AG09309 (cell line): ENCODE measurements at regions not wholly inside any gene's neighbourhood (a gene's known extent, or its start where the extent isn't known, plus 50 kb on each side); places are given as distances from the start of the nearest gene placed in this dataset.
"Not testable (repeated sequence)": the region's sequence is repeated elsewhere in the genome, so short reads cannot be mapped to it uniquely, and the experiment has no call there.

Experiments
- DNase-seq: peaks from one replicate; pipeline ENCODE4 v3.0.0-alpha.2; 2010; ENCODE audit warnings: low read depth
- H3K4me3 ChIP-seq: 2 replicates; pipeline ENCODE4 v1.5.1; 2011; ENCODE audit warnings: mild to moderate bottlenecking, low read depth, low read length, moderate library complexity; ENCODE audit not compliant: control insufficient read depth

DNA sequence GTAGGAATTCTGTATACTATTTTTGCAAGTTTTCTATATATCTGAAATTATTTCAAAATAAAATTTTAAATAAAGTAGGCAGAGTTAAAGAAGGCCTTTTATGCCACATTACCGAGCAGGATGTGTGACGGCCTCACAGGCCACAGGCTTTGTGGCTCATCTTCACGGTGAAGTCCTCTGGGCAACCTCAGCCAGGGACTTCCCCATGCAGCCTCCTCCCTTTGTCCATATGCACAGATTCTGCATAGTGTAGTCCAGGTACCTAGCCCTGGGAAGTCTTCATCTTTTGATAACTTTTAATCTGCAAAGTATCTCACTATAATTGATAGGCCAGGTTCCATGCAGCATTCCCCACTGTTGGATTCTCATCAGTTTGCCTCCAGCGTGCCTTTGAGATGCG lies 62.8 kb downstream of the ARHGAP11B start:
- H3K4me3 ChIP-seq, DNase-seq: not testable (repeated sequence)

GRCh38 chr15:30690153-30690552 lies 64.2 kb downstream of the ARHGAP11B start:
- H3K4me3 ChIP-seq, DNase-seq: not testable (repeated sequence)

DNA sequence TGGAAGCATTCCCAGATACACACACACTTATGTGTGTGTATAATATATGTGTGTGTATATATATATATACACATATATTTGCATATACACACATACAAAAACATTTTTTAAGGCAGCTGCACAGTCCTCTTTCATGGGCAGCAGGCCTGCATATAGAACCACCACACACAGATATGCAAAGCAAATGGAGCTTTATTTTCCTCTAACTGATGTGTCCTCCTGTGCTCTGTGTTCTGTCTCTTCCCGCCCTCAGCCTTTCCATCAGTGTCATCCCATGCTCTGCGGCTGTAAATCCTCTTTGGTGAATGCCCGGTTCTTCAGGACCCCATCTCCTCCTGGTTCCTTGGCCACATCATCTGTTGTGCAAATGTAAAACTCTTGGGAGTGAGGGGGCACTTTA lies 69.9 kb downstream of the ARHGAP11B start:
- not testable (repeated sequence) for DNase-seq, H3K4me3 ChIP-seq

- not testable (repeated sequence) for DNase-seq, H3K4me3 ChIP-seq
Observed at GRCh38 chr15:30696439-30697314, 70.7 kb downstream of the ARHGAP11B start.

DNA sequence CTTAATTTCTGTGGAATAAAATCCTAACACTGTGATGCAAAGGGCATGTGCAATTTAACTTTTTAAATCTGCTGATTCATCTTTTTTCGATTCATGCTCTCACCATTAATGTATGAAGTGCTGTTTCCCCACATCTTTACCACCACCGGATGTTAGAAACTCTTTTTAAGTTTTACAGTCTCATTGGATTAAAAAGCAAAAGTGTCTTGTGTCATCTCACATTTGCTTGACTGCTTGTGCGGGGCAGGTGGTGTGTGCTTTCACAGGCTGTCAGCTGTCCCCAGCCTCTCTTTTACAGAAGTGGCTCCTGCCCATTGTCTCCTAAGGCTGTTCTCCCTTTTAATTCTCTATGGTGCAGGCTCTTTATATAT lies 71.4 kb downstream of the ARHGAP11B start:
- not testable (repeated sequence) for DNase-seq, H3K4me3 ChIP-seq

- H3K4me3 ChIP-seq, DNase-seq: not testable (repeated sequence)
Observed at GRCh38 chr15:30700006-30700597, 74.2 kb downstream of the ARHGAP11B start.

- not testable (repeated sequence) for H3K4me3 ChIP-seq, DNase-seq
Observed at GRCh38 chr15:30707976-30708685, 82.2 kb downstream of the ARHGAP11B start.

GRCh38 chr15:30708809-30709208 lies 82.9 kb downstream of the ARHGAP11B start:
- not testable (repeated sequence) for H3K4me3 ChIP-seq, DNase-seq

- not testable (repeated sequence) for DNase-seq, H3K4me3 ChIP-seq
Observed at GRCh38 chr15:30718038-30718643, 92.2 kb downstream of the ARHGAP11B start.

DNA sequence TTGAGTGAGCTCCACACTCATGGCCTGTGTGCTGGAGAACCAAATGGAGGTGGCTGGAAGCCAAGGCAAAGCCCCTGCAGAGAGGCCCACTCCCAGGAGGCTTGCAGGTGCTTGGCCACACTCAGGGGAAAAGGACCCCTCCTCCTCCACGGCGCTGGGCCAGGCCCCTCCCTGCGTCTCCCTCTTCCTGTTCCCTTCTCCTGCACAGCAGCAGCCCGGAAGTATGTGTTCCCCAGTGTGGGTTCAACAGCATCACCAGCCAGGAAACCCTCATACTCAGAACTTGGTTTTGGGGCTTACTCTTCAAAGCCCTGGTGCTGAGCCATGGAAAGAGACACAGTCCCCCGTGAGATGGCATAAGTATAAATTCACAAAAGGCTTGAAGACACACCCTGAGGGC lies 93.4 kb downstream of the ARHGAP11B start:
- H3K4me3 ChIP-seq, DNase-seq: not testable (repeated sequence)

DNA sequence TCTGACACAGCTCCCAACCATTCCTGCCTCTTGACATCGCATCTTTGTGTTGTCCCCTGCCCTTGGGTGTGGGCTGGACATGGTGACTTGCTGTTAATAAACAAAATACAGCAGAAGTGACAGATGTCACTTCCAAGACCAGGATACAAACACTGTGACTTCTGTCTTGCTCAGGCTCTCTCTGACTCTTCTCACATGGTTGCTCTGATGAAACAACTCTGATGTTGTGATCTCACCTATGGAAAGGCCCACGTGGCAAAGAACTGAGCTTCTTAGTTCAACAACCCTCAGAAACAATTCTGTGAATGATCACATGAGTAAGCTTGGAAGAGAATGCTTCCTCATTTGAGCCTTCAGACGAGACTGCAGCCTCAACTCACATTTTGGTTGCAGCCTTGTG lies 94.9 kb downstream of the ARHGAP11B start:
- not testable (repeated sequence) for DNase-seq

DNA sequence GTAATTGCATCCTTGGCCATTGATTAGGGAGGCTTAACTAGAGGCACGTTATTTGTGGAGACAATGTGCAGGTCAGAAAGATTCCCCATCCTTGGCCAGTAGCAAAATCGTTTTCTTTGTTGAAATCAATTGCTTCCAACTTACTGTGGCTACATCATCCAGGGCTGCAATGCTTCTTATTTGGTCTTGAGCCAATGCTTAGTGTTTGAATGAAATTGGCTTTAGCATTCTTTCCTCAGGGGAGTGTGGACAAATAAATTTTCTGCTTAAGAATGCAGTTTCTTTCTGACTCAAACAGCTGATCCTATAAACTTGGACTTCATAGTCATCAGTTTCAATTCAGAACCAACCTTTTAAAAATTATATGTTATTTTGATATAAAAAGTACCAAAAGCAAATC lies 95.6 kb downstream of the ARHGAP11B start:
- not testable (repeated sequence) for H3K4me3 ChIP-seq, DNase-seq

More for the DNA sequence above, 94.9 kb downstream of the ARHGAP11B start:
- H3K4me3 ChIP-seq, result not testable (repeated sequence)

GRCh38 chr15:30723540-30724175 lies 97.7 kb downstream of the ARHGAP11B start:
- not testable (repeated sequence) for DNase-seq, H3K4me3 ChIP-seq

DNA sequence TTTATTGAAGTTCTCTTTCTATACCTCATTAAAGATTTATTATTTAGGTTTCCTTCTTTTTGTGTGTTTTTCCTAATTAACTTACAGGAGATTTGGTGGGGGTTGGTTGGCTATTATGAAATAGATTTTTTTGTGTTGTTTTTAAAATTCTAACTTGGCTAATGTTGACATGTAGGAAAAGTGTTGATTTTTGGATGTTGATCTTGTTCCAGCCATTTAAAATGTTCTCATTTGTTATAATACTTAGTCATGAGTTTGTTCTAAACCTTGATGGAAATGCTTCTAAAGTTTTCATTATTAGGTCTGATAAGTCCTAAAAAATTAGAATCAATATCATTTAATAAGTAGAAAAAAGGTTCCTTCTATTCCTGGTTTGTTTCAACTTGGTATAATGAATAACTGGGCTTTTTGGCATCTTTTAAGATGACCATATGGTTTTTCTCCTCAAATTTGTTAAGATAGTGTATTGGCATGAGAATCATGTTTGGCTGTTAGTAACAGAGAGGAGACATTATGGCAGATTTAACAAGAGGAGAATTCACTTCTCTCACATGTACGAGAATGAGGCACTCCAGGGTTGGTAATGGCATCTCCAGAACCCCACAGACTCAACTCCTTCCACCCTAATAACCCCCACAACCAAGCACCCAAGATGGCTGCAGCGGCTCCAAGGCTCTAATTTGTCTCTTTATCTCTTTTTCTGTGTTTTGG lies 104.1 kb downstream of the ARHGAP11B start:
- H3K4me3 ChIP-seq, DNase-seq: not testable (repeated sequence)

GRCh38 chr15:30730633-30731032 lies 104.7 kb downstream of the ARHGAP11B start:
- DNase-seq, H3K4me3 ChIP-seq: not testable (repeated sequence)

DNA sequence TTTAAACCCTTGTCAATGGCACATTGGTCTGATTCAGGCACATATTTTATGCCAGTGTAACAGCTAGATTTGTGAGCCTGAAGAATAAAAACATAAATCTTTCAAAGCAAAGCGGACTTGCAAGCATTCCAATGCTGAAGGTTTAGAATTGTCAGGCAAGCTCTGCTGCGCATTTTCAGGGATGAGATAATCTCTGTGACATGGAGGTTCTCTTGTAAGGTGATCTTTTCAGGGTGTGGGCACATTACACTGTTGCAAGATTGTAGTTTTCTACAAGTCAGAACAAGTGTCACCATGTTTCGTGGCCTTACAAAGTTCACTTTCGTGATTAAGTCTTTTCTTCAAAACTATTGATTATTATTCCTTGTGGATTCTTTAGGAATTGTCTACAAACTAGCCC lies 106.2 kb downstream of the ARHGAP11B start:
- not testable (repeated sequence) for H3K4me3 ChIP-seq, DNase-seq

GRCh38 chr15:30735884-30736564 lies 110.1 kb downstream of the ARHGAP11B start:
- DNase-seq, H3K4me3 ChIP-seq: not testable (repeated sequence)
